Astrocyte (in vitro differentiated cells and primary cell): ENCODE measurements at regions not wholly inside any gene's neighbourhood (a gene's known extent, or its start where the extent isn't known, plus 50 kb on each side); places are given as distances from the start of the nearest gene placed in this dataset.

Source experiments
- DNase-seq: peaks from one replicate; pipeline ENCODE4 v3.0.0-alpha.2; 2010; ENCODE audit warnings: low read depth
- FAIRE-seq: peaks from 2 replicates; lab custom pipeline; 2011; peaks lifted over from hg19 to GRCh38; lab: Jason Lieb, UNC
- H2AFZ ChIP-seq: 2 replicates; pipeline ENCODE4 v1.6.0; 2012; ENCODE audit warnings: low read depth, low read length, inconsistent platforms
- H3K27ac ChIP-seq: 2 replicates; pipeline ENCODE4 v1.5.1; 2011; ENCODE audit warnings: low read depth, low read length, inconsistent platforms
- H3K27me3 ChIP-seq: 2 replicates; pipeline ENCODE4 v1.6.0; 2011; ENCODE audit warnings: low read length, inconsistent platforms; ENCODE audit not compliant: insufficient read depth
- H3K36me3 ChIP-seq: 2 replicates; pipeline ENCODE4 v1.5.1; 2011; ENCODE audit warnings: low read length, inconsistent platforms; ENCODE audit not compliant: insufficient read depth
- H3K4me1 ChIP-seq: 2 replicates; pipeline ENCODE4 v1.5.1; 2011; ENCODE audit warnings: low read length, inconsistent platforms; ENCODE audit not compliant: insufficient read depth
- H3K4me2 ChIP-seq: 2 replicates; pipeline ENCODE4 v1.6.0; 2012; ENCODE audit warnings: low read length, inconsistent platforms
- H3K4me3 ChIP-seq: 2 replicates; pipeline ENCODE4 v1.5.1; 2011; ENCODE audit warnings: low read depth, mild to moderate bottlenecking, low read length, inconsistent platforms; ENCODE audit not compliant: insufficient read depth
- H3K79me2 ChIP-seq: 2 replicates; pipeline ENCODE4 v1.6.0; 2012; ENCODE audit warnings: mild to moderate bottlenecking, low read length, inconsistent platforms; ENCODE audit not compliant: insufficient read depth
- H3K9ac ChIP-seq: 2 replicates; pipeline ENCODE4 v1.6.0; 2012; ENCODE audit warnings: mild to moderate bottlenecking, low read length, inconsistent platforms
- H3K9me3 ChIP-seq: 2 replicates; pipeline ENCODE4 v1.5.1; 2012; ENCODE audit warnings: low read depth, mild to moderate bottlenecking, low read length, inconsistent platforms; ENCODE audit not compliant: insufficient read depth
- H4K20me1 ChIP-seq: 2 replicates; pipeline ENCODE4 v1.6.0; 2012; ENCODE audit warnings: low read length, inconsistent platforms; ENCODE audit not compliant: insufficient read depth
- H3K27ac Mint-ChIP-seq: one replicate; pipeline ENCODE4 v1.8.0; 2021; ENCODE audit warnings: mild to moderate bottlenecking, mixed read lengths; ENCODE audit not compliant: unreplicated experiment
- H3K27me3 Mint-ChIP-seq: one replicate; pipeline ENCODE4 v1.8.0; 2021; ENCODE audit warnings: low read depth, mixed read lengths; ENCODE audit not compliant: unreplicated experiment
- H3K36me3 Mint-ChIP-seq: one replicate; pipeline ENCODE4 v1.8.0; 2021; ENCODE audit warnings: low read depth, mixed read lengths; ENCODE audit not compliant: unreplicated experiment
- H3K4me1 Mint-ChIP-seq: one replicate; pipeline ENCODE4 v1.8.0; 2021; ENCODE audit warnings: low read depth, mixed read lengths; ENCODE audit not compliant: unreplicated experiment
- H3K4me3 Mint-ChIP-seq: one replicate; pipeline ENCODE4 v1.8.0; 2021; ENCODE audit warnings: mild to moderate bottlenecking, moderate library complexity, mixed read lengths; ENCODE audit not compliant: unreplicated experiment
- H3K9me3 Mint-ChIP-seq: one replicate; pipeline ENCODE4 v1.8.0; 2021; ENCODE audit warnings: mild to moderate bottlenecking, mixed read lengths; ENCODE audit not compliant: unreplicated experiment
- CTCF ChIP-seq: IDR thresholded peaks from 2 replicates; pipeline ENCODE4 v1.5.1; 2011; ENCODE audit warnings: low read depth, mild to moderate bottlenecking, inconsistent platforms, low read length, moderate library complexity; ENCODE audit not compliant: insufficient read depth
- EZH2 ChIP-seq: IDR thresholded peaks from 2 replicates; pipeline ENCODE4 v1.6.1; 2012; ENCODE audit warnings: mild to moderate bottlenecking, low read length, inconsistent platforms; ENCODE audit not compliant: insufficient read depth

DNA sequence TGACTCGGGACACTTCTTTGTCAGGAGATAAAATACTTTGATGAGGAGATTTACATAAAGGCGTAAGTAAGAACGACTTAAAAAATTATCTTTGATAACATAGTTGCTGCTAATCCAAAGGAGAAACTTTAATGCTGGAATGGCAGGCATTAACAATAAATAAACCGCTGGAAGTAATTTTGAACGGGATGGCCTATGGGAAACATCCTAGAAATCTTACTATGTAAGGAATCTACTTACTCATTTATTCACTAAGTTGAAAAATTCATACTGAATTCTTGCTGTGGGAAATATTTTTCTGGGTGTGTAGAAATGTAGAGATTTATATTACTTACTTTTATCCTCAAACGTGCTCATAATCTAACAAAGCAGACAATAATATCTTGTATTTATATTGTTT, 425.7 kb upstream of the ZFP42 start:
- Mint-ChIP-seq H3K27me3 (no peaks in the 10 kb centered on the region), H3K36me3 (no peaks in the 10 kb centered on the region), H3K9me3 (no peaks in the 10 kb centered on the region), H3K4me1 (no peaks in the 10 kb centered on the region), H3K4me3 (no peak overlapping the region), H3K27ac (no peak overlapping the region)
- no peak for FAIRE-seq
- Histone ChIP-seq H3K4me2 (no peak overlapping the region), H3K27me3 (no peaks in the 10 kb centered on the region), H3K4me3 (no peak overlapping the region), H3K79me2 (no peaks in the 10 kb centered on the region), H4K20me1 (no peaks in the 10 kb centered on the region), H2AFZ (no peak overlapping the region), H3K36me3 (no peaks in the 10 kb centered on the region), H3K9ac (no peak overlapping the region), H3K4me1 (no peaks in the 10 kb centered on the region), H3K27ac (no peak overlapping the region), H3K9me3 (no peaks in the 10 kb centered on the region)
- no peak for DNase-seq
- TF ChIP-seq CTCF, result no peak
- TF ChIP-seq EZH2, result no peak

GRCh38 chr4:187575706-187576105, 419.9 kb upstream of the ZFP42 start:
- no peak overlapping the region for H3K4me3 Mint-ChIP-seq
- no peak overlapping the region for H2AFZ ChIP-seq
- H3K9ac ChIP-seq, result no peak overlapping the region
- H3K9me3 Mint-ChIP-seq, result no peaks in the 10 kb centered on the region
- H3K4me1 ChIP-seq, result no peaks in the 10 kb centered on the region
- H3K27me3 Mint-ChIP-seq, result no peaks in the 10 kb centered on the region
- H4K20me1 ChIP-seq, result no peaks in the 10 kb centered on the region
- no peak overlapping the region for H3K4me3 ChIP-seq
- TF ChIP-seq EZH2 (no peak), CTCF (no peak)
- no peaks in the 10 kb centered on the region for H3K9me3 ChIP-seq
- DNase-seq (no peak), FAIRE-seq (no peak)
- no peaks in the 10 kb centered on the region for H3K27me3 ChIP-seq
- H3K27ac Mint-ChIP-seq, result no peak overlapping the region
- no peaks in the 10 kb centered on the region for H3K36me3 ChIP-seq
- H3K27ac ChIP-seq, result no peak overlapping the region
- no peaks in the 10 kb centered on the region for H3K4me1 Mint-ChIP-seq
- H3K79me2 ChIP-seq, result no peaks in the 10 kb centered on the region
- H3K36me3 Mint-ChIP-seq, result no peaks in the 10 kb centered on the region
- H3K4me2 ChIP-seq, result no peak overlapping the region

DNA sequence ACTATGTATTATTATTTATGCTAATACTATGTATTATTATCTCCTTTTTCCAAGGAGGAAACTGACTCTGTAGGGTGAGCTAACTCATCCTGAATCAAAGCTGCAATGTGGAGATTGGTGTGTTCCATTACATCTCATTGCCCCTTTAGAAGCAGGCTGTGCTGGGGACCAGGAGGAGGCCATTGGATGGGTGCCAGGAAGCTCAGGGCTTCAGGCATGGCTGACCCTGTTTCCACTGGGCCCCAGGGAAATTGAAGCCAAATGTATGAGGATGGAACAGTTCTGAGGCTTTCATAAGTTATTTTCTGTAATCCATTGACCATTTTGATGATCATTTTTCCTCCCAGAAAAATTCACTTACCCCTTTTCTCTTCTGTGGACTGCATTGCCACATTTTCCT, 418.8 kb upstream of the ZFP42 start:
- Histone ChIP-seq H3K79me2 (no peaks in the 10 kb centered on the region), H3K4me2 (no peak overlapping the region), H3K9ac (no peak overlapping the region), H3K4me3 (no peak overlapping the region), H3K36me3 (no peaks in the 10 kb centered on the region), H4K20me1 (no peaks in the 10 kb centered on the region), H3K27ac (no peak overlapping the region), H3K9me3 (no peaks in the 10 kb centered on the region), H3K4me1 (no peaks in the 10 kb centered on the region), H3K27me3 (no peaks in the 10 kb centered on the region), H2AFZ (no peak overlapping the region)
- Mint-ChIP-seq H3K27ac (no peak overlapping the region), H3K4me1 (no peaks in the 10 kb centered on the region), H3K27me3 (no peaks in the 10 kb centered on the region), H3K9me3 (no peaks in the 10 kb centered on the region), H3K36me3 (no peaks in the 10 kb centered on the region), H3K4me3 (no peak overlapping the region)
- FAIRE-seq, result no peak
- no peak for DNase-seq
- no peak for TF ChIP-seq EZH2
- TF ChIP-seq CTCF, result no peak
